ENCODE measurements at regions not wholly inside any gene's neighbourhood (a gene's known extent, or its start where the extent isn't known, plus 50 kb on each side); places are given as distances from the start of the nearest gene placed in this dataset.

DNA sequence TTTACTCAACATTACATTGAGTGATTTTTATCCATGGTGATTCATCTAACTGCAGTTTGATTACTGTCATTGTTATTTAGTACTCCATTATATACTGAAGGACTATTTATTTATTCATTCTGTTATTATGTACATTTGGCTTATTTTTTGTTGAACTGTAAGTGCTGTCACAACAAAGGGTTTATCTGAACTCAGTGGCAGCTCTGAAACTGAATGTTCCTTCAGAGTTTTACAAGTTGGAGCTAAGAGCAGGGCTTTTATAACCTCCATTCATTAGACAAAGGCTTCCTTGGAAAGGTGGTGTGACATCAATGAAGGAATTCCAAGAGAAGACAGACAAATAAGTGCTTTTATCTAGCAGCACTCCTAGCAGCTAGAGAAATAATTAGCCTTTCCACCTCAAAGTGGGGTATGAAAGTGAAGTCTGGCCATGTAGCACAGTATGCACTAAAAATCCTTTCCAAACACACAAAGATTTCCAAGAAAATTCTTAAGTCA, 83.3 kb upstream of the GORAB start:
- no peak overlapping the region for H2BK15ac ChIP-seq (ENCODE audit: low read length)
- H3K4ac ChIP-seq (replicated peaks; ENCODE audit: insufficient read length, low read depth, low read length) = no peak overlapping the region
- ChIA-PET CTCF (ENCODE audit: partially characterized antibody) (interaction anchor here (1.8 kb wide), 1 partner anchor 12 kb away, joined by 4 read pairs; no protein-coding TSS in a partner anchor), POLR2A (ENCODE audit: partially characterized antibody) (no interaction called here)
- H3K9me3 ChIP-seq (ENCODE audit: insufficient read depth in 2 of 2, low read depth in 1 of 2, low read length in 1 of 2) = no peaks in the 10 kb centered on the region
- no peaks in the 10 kb centered on the region for H3K4me1 ChIP-seq (replicated peaks in 1 of 4; ENCODE audit: control insufficient read depth in 3 of 4, insufficient read depth in 4 of 4, low read length in 3 of 4)
- no peak overlapping the region for H3K18ac ChIP-seq (ENCODE audit: extremely low read depth, low read length)
- H3K4me3 ChIP-seq (ENCODE audit: extremely low read depth in 1 of 4, insufficient read depth in 2 of 4, low read depth in 3 of 4, low read length in 4 of 4) = no peak overlapping the region
- no peaks in the 10 kb centered on the region for H3K36me3 ChIP-seq (ENCODE audit: control insufficient read depth in 2 of 4, insufficient read depth in 4 of 4, low read length in 3 of 4)
- H3K9ac ChIP-seq (replicated peaks in 1 of 4; ENCODE audit: extremely low read depth in 1 of 4, low read depth in 3 of 4, low read length in 3 of 4) = no peak overlapping the region
- no peak overlapping the region for H2AK5ac ChIP-seq (ENCODE audit: low read depth, low read length)
- no peak overlapping the region for H3K27ac ChIP-seq (ENCODE audit: low read depth, low read length)
- H4K5ac ChIP-seq (ENCODE audit: insufficient read length, low read depth, low read length) = no peak overlapping the region
- H3K56ac ChIP-seq (replicated peaks; ENCODE audit: insufficient read length, low read depth, low read length) = no peak overlapping the region
- no peaks in the 10 kb centered on the region for H3K79me1 ChIP-seq (ENCODE audit: low read depth, low read length)
- no peak for TF ChIP-seq BCL11A (IDR thresholded peaks at IDR 0.05; ENCODE audit: low read depth in 2 of 2, low read length in 2 of 2)
- no peaks in the 10 kb centered on the region for H4K20me1 ChIP-seq (replicated peaks in 1 of 2; ENCODE audit: control insufficient read depth in 1 of 2, insufficient read depth in 2 of 2, low read length in 2 of 2)
- FAIRE-seq (no peak), DNase-seq (ENCODE audit: low read depth in 1 of 2, low spot score in 2 of 2) (no peak)
- no peaks in the 10 kb centered on the region for H3K23me2 ChIP-seq (ENCODE audit: low read depth, low read length)
- no peak overlapping the region for H2BK120ac ChIP-seq (replicated peaks; ENCODE audit: low read depth, low read length)
- no peak overlapping the region for H2BK20ac ChIP-seq (ENCODE audit: low read length)
- H3K23ac ChIP-seq (ENCODE audit: insufficient read length) = no peak overlapping the region
- H4K91ac ChIP-seq (replicated peaks; ENCODE audit: insufficient read length, low read length) = no peak overlapping the region
- H2AFZ ChIP-seq (ENCODE audit: low read length) = no peak overlapping the region
- no peaks in the 10 kb centered on the region for H3K27me3 ChIP-seq (replicated peaks in 1 of 4; ENCODE audit: control insufficient read depth in 3 of 4, extremely low read depth in 1 of 4, insufficient read depth in 3 of 4, low read length in 3 of 4)
- no peak overlapping the region for H2BK12ac ChIP-seq (ENCODE audit: low read depth, low read length)
- H3K4me2 ChIP-seq (ENCODE audit: insufficient read depth in 1 of 2, low read depth in 2 of 2, low read length in 2 of 2) = no peak overlapping the region
- H2BK5ac ChIP-seq (ENCODE audit: low read depth, low read length) = no peak overlapping the region
- no peak overlapping the region for H3K14ac ChIP-seq (ENCODE audit: insufficient read length)
- no peak overlapping the region for H4K8ac ChIP-seq (ENCODE audit: extremely low read depth, insufficient read depth, low read length)
- no peaks in the 10 kb centered on the region for H3K79me2 ChIP-seq (ENCODE audit: control insufficient read depth in 1 of 2, insufficient read depth in 2 of 2, low read length in 2 of 2)

Data from H1 (cell line).